ENCODE measurements at regions not wholly inside any gene's neighbourhood (a gene's known extent, or its start where the extent isn't known, plus 50 kb on each side); places are given as distances from the start of the nearest gene placed in this dataset.

GRCh38 chr17:55668312-55668920 lies 54.2 kb downstream of the TMEM100 start:
- no peak for DNase-seq (ENCODE audit: low read depth)

DNA sequence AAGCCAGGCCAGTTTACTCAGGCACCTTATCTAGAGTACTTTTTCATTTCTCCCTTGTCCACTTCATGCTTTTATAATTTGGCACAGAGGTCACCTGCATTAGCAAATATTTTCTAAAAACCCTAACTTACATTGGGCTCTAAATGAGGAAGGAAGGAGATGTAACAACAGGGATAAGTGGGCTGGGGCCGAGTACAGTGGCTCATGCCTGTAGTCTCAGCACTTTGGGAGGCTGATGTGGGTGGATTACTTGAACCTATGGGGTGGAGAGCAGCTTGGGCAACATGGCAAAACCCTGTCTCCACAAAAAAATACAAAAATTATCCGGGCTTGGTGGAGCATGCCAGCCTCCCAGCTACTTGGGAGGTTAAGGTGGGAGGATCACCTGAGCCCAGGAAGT lies 55.9 kb downstream of the TMEM100 start:
- no peak for DNase-seq (ENCODE audit: low read depth)

DNA sequence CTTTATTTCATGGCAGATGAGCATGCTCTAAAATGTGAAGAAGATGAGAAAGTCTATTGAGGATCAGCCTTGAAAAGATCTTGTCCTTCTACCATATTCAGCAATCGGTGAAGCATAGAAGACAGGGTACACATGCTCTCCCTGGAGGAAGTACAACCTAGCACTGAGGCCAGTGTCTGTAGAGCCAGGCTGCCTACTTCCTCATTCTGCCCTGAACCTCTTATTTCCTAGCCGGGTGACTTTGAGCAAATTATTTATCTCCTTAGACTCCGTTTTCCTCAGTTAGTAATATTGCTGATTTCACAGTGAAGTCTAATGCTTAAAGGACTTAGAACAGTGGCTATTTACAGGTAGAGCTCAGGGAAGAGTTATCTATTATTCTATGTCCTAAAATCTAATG lies 58.4 kb downstream of the TMEM100 start:
- DNase-seq (ENCODE audit: low read depth) = no peak

DNA sequence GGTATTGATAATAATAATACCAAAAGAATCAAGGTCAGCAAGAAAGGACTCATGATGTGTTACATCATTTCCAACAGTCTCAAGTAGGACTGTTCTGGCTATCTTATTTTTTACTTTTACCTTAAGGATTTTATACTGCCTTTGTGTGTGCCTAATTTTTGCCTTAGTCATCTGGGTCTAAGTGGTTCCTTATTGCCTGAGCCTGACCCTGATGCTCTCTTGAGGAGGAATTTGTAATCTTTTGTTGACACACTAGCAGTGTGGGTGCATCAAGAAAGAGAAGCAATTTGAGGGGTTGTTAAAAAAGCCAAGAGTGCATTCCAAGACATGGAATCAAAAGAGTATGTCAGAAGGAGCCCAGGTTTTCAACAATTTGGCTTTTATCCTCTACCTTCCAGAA lies 59.3 kb downstream of the TMEM100 start:
- no peak for DNase-seq (ENCODE audit: low read depth)

GRCh38 chr17:55661963-55662834 lies 60.5 kb downstream of the TMEM100 start:
- DNase-seq (ENCODE audit: low read depth) = no peak

GRCh38 chr17:55661256-55661758 lies 61.4 kb downstream of the TMEM100 start:
- DNase-seq (ENCODE audit: low read depth) = no peak

GRCh38 chr17:55660178-55660886 lies 62.3 kb downstream of the TMEM100 start:
- no peak for DNase-seq (ENCODE audit: low read depth)

GRCh38 chr17:55659661-55660060 lies 63.0 kb downstream of the TMEM100 start:
- no peak for DNase-seq (ENCODE audit: low read depth)

GRCh38 chr17:55655777-55656176 lies 66.9 kb downstream of the TMEM100 start:
- no peak for DNase-seq (ENCODE audit: low read depth)

DNA sequence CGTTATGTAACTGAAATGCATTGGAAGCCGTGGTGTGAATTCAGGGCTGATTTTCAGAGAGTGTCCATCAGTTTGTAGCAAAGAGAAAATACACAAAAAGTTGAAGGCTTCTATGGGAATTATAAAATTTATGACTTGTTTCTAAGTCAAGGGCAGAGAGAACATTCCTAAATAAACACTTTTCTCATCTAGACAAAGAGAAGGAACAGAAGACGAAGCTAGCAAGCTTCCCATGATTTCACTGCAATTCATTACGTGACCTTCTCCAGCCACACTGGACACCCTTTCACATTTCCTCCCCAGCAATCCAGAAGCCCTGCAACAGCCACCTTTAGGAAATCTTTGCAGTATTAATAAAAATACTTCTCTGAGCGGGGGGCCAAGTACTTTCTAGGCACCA lies 67.8 kb downstream of the TMEM100 start:
- DNase-seq (ENCODE audit: low read depth) = no peak

DNA sequence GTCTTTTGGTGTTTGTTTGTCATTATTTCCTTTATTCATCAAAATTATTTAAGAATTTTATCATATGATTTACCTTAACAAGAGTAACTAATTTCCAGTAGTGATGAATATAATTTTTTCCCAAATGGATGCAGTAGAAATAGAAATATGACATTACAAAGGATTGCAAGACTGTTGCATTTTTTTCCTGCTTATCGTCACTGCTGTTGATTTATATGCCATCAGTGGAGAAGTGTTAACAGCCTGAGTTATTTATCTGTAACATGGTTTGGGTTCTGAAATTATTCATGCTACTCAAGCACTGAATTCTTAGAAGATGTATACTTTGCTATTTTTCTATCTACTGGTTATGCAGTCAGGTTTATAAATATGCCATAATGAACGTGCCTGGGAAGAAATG lies 68.6 kb downstream of the TMEM100 start:
- DNase-seq (ENCODE audit: low read depth) = no peak

- no peak for DNase-seq (ENCODE audit: low read depth)
Measured at GRCh38 chr17:55652825-55653224, 69.8 kb downstream of the TMEM100 start.

DNA sequence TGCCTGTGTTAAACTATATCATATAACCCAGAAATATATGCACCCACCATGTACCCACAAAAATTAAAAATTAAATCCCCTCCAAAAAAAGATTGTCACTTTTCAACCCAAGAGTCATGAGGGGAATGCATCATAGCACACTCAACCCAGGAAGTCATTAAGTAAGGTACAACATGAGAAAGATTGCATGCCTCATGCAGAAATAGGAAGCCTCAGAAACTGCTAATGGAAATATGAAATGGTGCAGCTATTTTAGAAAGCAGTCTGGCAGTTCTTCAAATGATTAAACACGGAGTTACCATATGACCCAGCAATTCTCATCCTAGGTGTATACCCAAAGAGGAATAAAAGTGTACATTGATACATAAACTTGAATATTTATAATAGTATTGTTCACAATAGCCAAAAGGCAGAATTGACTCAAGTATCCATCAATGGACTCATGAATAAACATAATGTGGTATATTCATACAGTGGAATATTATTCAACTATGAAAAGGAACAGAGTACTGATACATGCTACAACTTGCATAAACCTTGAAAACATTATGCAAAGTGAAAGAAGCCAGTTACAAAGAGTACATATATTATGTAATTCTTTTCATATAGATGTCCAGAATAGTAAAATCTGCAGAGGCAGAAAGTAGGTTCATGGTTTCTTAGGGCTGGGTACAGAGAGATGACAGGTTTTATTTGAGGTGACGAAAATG lies 70.4 kb downstream of the TMEM100 start:
- no peak for DNase-seq (ENCODE audit: low read depth)

DNA sequence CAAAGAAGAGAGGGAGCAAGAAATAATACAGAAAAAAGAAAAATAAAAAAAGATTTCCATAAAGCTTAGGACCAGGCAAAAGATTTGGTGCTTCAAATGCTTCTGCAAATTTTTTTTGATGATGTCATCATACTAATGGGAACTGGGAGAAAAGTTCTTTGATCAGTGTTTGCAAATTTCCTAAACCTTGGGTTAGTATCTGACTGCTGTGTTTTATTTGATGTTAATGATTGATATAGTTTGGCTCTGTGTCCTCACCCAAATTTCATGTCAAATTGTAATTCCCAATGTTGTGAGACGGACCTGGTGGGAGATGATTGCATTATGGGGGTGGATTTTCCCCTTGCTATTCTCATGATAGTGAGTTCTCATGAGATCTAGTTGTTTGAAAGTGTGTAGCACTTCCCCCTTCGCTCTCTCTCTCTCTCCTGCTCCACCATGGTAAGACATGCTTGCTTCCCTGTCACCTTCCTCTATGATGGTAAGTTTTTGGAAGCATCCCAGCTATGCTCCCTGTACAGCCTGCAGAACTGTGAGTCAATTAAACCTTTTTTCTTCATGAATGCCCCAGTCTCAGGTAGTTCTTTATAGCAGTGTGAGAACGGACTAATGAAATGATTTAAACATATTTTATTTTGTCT lies 72.6 kb downstream of the TMEM100 start:
- DNase-seq (ENCODE audit: low read depth) = no peak

DNA sequence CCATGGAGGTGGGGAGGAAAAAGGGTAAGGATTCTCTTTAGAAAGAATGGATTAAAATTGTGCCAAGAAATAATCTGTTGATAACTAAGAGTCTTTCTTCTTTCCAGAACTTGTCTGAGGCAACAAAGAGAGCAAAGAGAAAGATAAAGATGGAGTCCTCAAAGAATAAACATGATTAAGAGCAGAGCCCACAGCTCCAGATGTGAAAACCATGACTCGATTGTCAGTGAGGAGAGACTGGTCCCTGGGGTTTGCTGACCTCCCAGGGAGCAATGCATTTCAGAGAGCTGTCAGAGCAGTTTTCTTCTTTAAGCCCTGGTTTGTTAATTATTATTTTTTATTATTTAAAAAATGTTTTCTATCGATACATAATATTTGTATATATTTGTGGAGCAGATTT lies 74.6 kb downstream of the TMEM100 start:
- peak; percentile 16 for DNase-seq (ENCODE audit: low read depth)

DNA sequence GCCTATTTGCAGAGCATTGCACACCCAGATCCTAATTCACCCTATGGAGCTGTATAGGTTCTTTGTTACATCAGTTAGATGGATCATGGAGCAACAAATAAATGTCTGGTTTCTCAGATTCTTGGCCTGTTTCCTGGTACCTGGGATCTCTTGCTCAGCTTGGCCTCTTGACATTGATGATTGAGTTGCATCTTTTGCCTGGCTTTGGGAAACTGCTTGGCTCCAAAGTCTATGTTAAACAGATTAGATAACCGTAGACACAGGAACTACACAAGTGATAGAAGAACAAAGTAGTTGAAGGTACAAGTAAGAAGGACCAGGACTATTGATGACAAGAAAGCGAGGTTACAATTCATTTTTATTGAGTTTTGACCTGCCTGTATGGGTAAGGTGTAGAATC lies 77.3 kb downstream of the TMEM100 start:
- DNase-seq (ENCODE audit: low read depth) = no peak

- no peak for DNase-seq (ENCODE audit: low read depth)
Measured at GRCh38 chr17:55644346-55644745, 78.3 kb downstream of the TMEM100 start.

GRCh38 chr17:55642741-55643140 lies 79.9 kb downstream of the TMEM100 start:
- DNase-seq (ENCODE audit: low read depth) = no peak

DNA sequence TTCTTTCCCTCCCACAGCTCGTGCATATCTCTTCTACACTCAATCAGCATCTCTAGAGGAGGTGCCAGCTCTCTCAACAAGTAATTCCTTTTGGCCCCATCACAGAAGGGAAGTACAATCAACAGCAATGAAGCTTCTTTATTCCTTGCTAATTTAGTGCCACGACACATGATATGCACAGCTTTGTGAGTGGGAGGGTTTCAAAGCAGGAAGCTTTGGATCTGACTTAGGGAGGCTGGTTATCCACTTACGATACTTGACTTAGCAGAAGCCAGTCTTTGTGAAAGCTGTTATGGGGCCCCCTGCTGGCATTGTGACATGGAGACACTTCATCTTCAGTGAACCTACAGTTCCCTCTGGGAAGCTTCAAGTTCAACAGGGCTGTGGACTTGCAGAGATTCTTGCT lies 81.0 kb downstream of the TMEM100 start:
- DNase-seq (ENCODE audit: low read depth) = peak; percentile 89

GRCh38 chr17:55639096-55639495 lies 83.6 kb downstream of the TMEM100 start:
- no peak for DNase-seq (ENCODE audit: low read depth)

- peak; percentile 55 for DNase-seq (ENCODE audit: low read depth)
Measured at GRCh38 chr17:55635253-55635914, 87.3 kb downstream of the TMEM100 start.
